MM.1S (cell line): ENCODE measurements at regions not wholly inside any gene's neighbourhood (a gene's known extent, or its start where the extent isn't known, plus 50 kb on each side); places are given as distances from the start of the nearest gene placed in this dataset.

ENCODE experiments used
- DNase-seq: peaks from one replicate; pipeline ENCODE4 v3.0.0-alpha.2; 2015
- H2AFZ ChIP-seq: fragments of 300-600 bp; sonication (generic); 2 replicates; pipeline ENCODE4 v1.6.0; 2016; ENCODE audit warnings: antibody characterized with exemption, low read length
- H3F3A ChIP-seq: fragments of 300-600 bp; sonication (generic); 2 replicates; pipeline ENCODE4 v1.6.1; 2016; ENCODE audit warnings: mild to moderate bottlenecking, antibody characterized with exemption, low read length, moderate library complexity, mixed read lengths; ENCODE audit not compliant: insufficient read depth
- H3K27ac ChIP-seq: fragments of 300-600 bp; sonication (generic); 2 replicates; pipeline ENCODE4 v1.5.1; 2016; ENCODE audit warnings: mild to moderate bottlenecking, low read length
- H3K27me3 ChIP-seq: fragments of 300-600 bp; sonication (generic); replicated peaks from 2 replicates; pipeline ENCODE4 v1.6.0; 2016; ENCODE audit warnings: low read length; ENCODE audit not compliant: insufficient read depth
- H3K36me3 ChIP-seq: fragments of 300-600 bp; sonication (generic); replicated peaks from 2 replicates; pipeline ENCODE4 v1.6.1; 2016; ENCODE audit warnings: mild to moderate bottlenecking, low read length, mixed read lengths; ENCODE audit not compliant: insufficient read depth
- H3K4me1 ChIP-seq: fragments of 300-600 bp; sonication (generic); 2 replicates; pipeline ENCODE4 v1.6.1; 2016; ENCODE audit warnings: low read length, mixed read lengths
- H3K4me2 ChIP-seq: fragments of 300-600 bp; sonication (generic); 2 replicates; pipeline ENCODE4 v1.6.0; 2016; ENCODE audit warnings: low read depth, low read length
- H3K4me3 ChIP-seq: fragments of 300-600 bp; sonication (generic); 2 replicates; pipeline ENCODE4 v1.5.1; 2016; ENCODE audit warnings: low read length, mixed read lengths
- H3K79me2 ChIP-seq: fragments of 300-600 bp; sonication (generic); 2 replicates; pipeline ENCODE4 v1.6.1; 2016; ENCODE audit warnings: mixed run types, low read length, mixed read lengths
- H3K9ac ChIP-seq: fragments of 300-600 bp; sonication (generic); 2 replicates; pipeline ENCODE4 v1.6.1; 2016; ENCODE audit warnings: low read length, mixed read lengths
- H3K9me2 ChIP-seq: fragments of 300-600 bp; sonication (generic); replicated peaks from 2 replicates; pipeline ENCODE4 v1.6.1; 2016; ENCODE audit warnings: mild to moderate bottlenecking, low read length, mixed read lengths; ENCODE audit not compliant: insufficient read depth
- H3K9me3 ChIP-seq: fragments of 300-600 bp; sonication (generic); replicated peaks from 2 replicates; pipeline ENCODE4 v1.6.1; 2016; ENCODE audit warnings: mild to moderate bottlenecking, low read length, mixed read lengths; ENCODE audit not compliant: insufficient read depth
- H4K20me1 ChIP-seq: fragments of 300-600 bp; sonication (generic); 2 replicates; pipeline ENCODE4 v1.6.1; 2016; ENCODE audit warnings: mild to moderate bottlenecking, low read length, moderate library complexity, mixed read lengths; ENCODE audit not compliant: insufficient read depth
- CTCF ChIP-seq: fragments of 300-600 bp; sonication (generic); IDR thresholded peaks from 2 replicates; pipeline ENCODE4 v1.5.1; 2016; ENCODE audit warnings: antibody characterized with exemption, low read length, mixed read lengths
- EZH2 ChIP-seq: fragments of 300-600 bp; sonication (generic); optimal IDR thresholded peaks from 2 replicates; pipeline ENCODE3; 2017; ENCODE audit warnings: low read depth, mild to moderate bottlenecking, antibody characterized with exemption, low read length, mixed read lengths
- EZH2phosphoT487 ChIP-seq: fragments of 300-600 bp; sonication (generic); IDR thresholded peaks from 2 replicates; pipeline ENCODE4 v1.6.1; 2018; ENCODE audit warnings: antibody characterized with exemption, low read length

GRCh38 chr7:145845345-145845744, 271.3 kb upstream of the CNTNAP2 start:
- Histone ChIP-seq H3K4me3 (0 out of 2 replicates have a peak overlapping the region, but pooled peaks have one; percentile 8), H3K9ac (0 out of 2 replicates have a peak overlapping the region, but pooled peaks have one; percentile 8), H3F3A (no peaks in the 10 kb centered on the region), H3K79me2 (no peaks in the 10 kb centered on the region), H3K4me2 (peak overlapping the region; percentile 39; the same call in 1 of the 2 replicates), H3K9me2 (no peaks in the 10 kb centered on the region), H3K36me3 (no peaks in the 10 kb centered on the region), H2AFZ (peak overlapping the region; percentile 13), H3K27me3 (no peaks in the 10 kb centered on the region), H4K20me1 (no peaks in the 10 kb centered on the region), H3K4me1 (no peaks in the 10 kb centered on the region), H3K27ac (no peak overlapping the region; the same call in 1 of the 2 replicates), H3K9me3 (no peaks in the 10 kb centered on the region)
- TF ChIP-seq EZH2phosphoT487: no peak
- TF ChIP-seq EZH2: no peak
- no peak for TF ChIP-seq CTCF
- DNase-seq: peak; percentile 25

- H2AFZ ChIP-seq: no peak overlapping the region
- no peak for DNase-seq
- H3K36me3 ChIP-seq: no peaks in the 10 kb centered on the region
- no peaks in the 10 kb centered on the region for H4K20me1 ChIP-seq
- no peaks in the 10 kb centered on the region for H3K4me1 ChIP-seq
- no peaks in the 10 kb centered on the region for H3K27me3 ChIP-seq
- no peaks in the 10 kb centered on the region for H3K79me2 ChIP-seq
- H3F3A ChIP-seq: no peaks in the 10 kb centered on the region
- no peak overlapping the region for H3K27ac ChIP-seq
- TF ChIP-seq EZH2phosphoT487 (no peak), EZH2 (no peak), CTCF (no peak)
- no peaks in the 10 kb centered on the region for H3K9me3 ChIP-seq
- H3K4me3 ChIP-seq: no peak overlapping the region
- no peak overlapping the region for H3K9ac ChIP-seq
- no peaks in the 10 kb centered on the region for H3K9me2 ChIP-seq
- H3K4me2 ChIP-seq: no peak overlapping the region
Measured at GRCh38 chr7:145839814-145840213, 276.8 kb upstream of the CNTNAP2 start.

- no peaks in the 10 kb centered on the region for H3K9me3 ChIP-seq
- H3K4me3 ChIP-seq: no peak overlapping the region
- H3K27ac ChIP-seq: no peak overlapping the region
- H3F3A ChIP-seq: no peaks in the 10 kb centered on the region
- peak; percentile 37 for DNase-seq
- H3K9ac ChIP-seq: no peak overlapping the region
- H3K4me2 ChIP-seq: no peak overlapping the region
- TF ChIP-seq EZH2phosphoT487: no peak
- no peak for TF ChIP-seq EZH2
- TF ChIP-seq CTCF: no peak
- H2AFZ ChIP-seq: no peak overlapping the region
- H4K20me1 ChIP-seq: no peaks in the 10 kb centered on the region
- H3K36me3 ChIP-seq: no peaks in the 10 kb centered on the region
- H3K4me1 ChIP-seq: no peaks in the 10 kb centered on the region
- no peaks in the 10 kb centered on the region for H3K79me2 ChIP-seq
- H3K9me2 ChIP-seq: no peaks in the 10 kb centered on the region
- H3K27me3 ChIP-seq: no peaks in the 10 kb centered on the region
Measured at GRCh38 chr7:145831616-145832206, 284.9 kb upstream of the CNTNAP2 start.
